Mucosa of rectum (tissue), 2 donors: ENCODE measurements at regions not wholly inside any gene's neighbourhood (a gene's known extent, or its start where the extent isn't known, plus 50 kb on each side); places are given as distances from the start of the nearest gene placed in this dataset.

Experiments used
- H3K27ac ChIP-seq, 2 donors: one replicate each; pipeline ENCODE4 v1.7.0; 2013; ENCODE audit warnings: inconsistent platforms in 2 of 2, low read depth in 2 of 2, low read length in 2 of 2
- H3K27me3 ChIP-seq, 2 donors: one replicate each; pipeline ENCODE4 v1.7.0; 2013; ENCODE audit warnings: low read length in 2 of 2; ENCODE audit not compliant: control insufficient read depth in 2 of 2, insufficient read depth in 2 of 2
- H3K36me3 ChIP-seq, 2 donors: one replicate each; pipeline ENCODE4 v1.7.0; 2013; ENCODE audit warnings: low read length in 2 of 2; ENCODE audit not compliant: control insufficient read depth in 2 of 2, insufficient read depth in 2 of 2
- H3K4me1 ChIP-seq, 2 donors: one replicate each; pipeline ENCODE4 v1.7.0; 2013; ENCODE audit warnings: low read length in 2 of 2, mild to moderate bottlenecking in 1 of 2; ENCODE audit not compliant: control insufficient read depth in 2 of 2, insufficient read depth in 2 of 2
- H3K4me3 ChIP-seq, 2 donors: one replicate each; pipeline ENCODE4 v1.7.0; 2013; ENCODE audit warnings: low read length in 2 of 2
- H3K9ac ChIP-seq, 2 donors: one replicate each; pipeline ENCODE4 v1.7.0; 2013; ENCODE audit warnings: low read length in 2 of 2, low read depth in 1 of 2, mild to moderate bottlenecking in 1 of 2
- H3K9me3 ChIP-seq, 2 donors: one replicate each; pipeline ENCODE4 v1.7.0; 2013; ENCODE audit warnings: low read length in 2 of 2; ENCODE audit not compliant: control insufficient read depth in 2 of 2
- donor health status: healthy.
- donor health status: Normal muscosa, but diverticular disease.

GRCh38 chr2:128501700-128502099, 183.0 kb upstream of the HS6ST1 start:
- Histone ChIP-seq H3K9ac (no peak overlapping the region), H3K27me3 (no peaks in the 10 kb centered on the region), H3K36me3 (no peaks in the 10 kb centered on the region), H3K27ac (no peak overlapping the region), H3K4me3 (no peak overlapping the region), H3K4me1 (no peaks in the 10 kb centered on the region), H3K9me3 (no peaks in the 10 kb centered on the region)

GRCh38 chr2:128502200-128502599, 183.5 kb upstream of the HS6ST1 start:
- Histone ChIP-seq H3K9me3 (no peaks in the 10 kb centered on the region), H3K9ac (no peak overlapping the region), H3K4me1 (no peaks in the 10 kb centered on the region), H3K27me3 (no peaks in the 10 kb centered on the region), H3K4me3 (no peak overlapping the region), H3K36me3 (no peaks in the 10 kb centered on the region), H3K27ac (no peak overlapping the region)

GRCh38 chr2:128502638-128503246, 184.1 kb upstream of the HS6ST1 start:
- H3K27ac ChIP-seq, result no peak overlapping the region
- H3K4me1 ChIP-seq, result no peaks in the 10 kb centered on the region
- no peak overlapping the region for H3K4me3 ChIP-seq
- no peaks in the 10 kb centered on the region for H3K27me3 ChIP-seq
- no peaks in the 10 kb centered on the region for H3K36me3 ChIP-seq
- H3K9ac ChIP-seq, result no peak overlapping the region
- no peaks in the 10 kb centered on the region for H3K9me3 ChIP-seq

GRCh38 chr2:128503399-128504245, 185.0 kb upstream of the HS6ST1 start:
- Histone ChIP-seq H3K4me1 (no peaks in the 10 kb centered on the region), H3K9me3 (no peaks in the 10 kb centered on the region), H3K9ac (no peak overlapping the region), H3K27ac (no peak overlapping the region), H3K4me3 (no peak overlapping the region), H3K36me3 (no peaks in the 10 kb centered on the region), H3K27me3 (no peaks in the 10 kb centered on the region)

- Histone ChIP-seq H3K9ac (no peak overlapping the region), H3K4me1 (no peaks in the 10 kb centered on the region), H3K36me3 (no peaks in the 10 kb centered on the region), H3K27me3 (no peaks in the 10 kb centered on the region), H3K9me3 (no peaks in the 10 kb centered on the region), H3K4me3 (no peak overlapping the region), H3K27ac (no peak overlapping the region)
Observed at GRCh38 chr2:128504246-128505149, 185.8 kb upstream of the HS6ST1 start.

GRCh38 chr2:128505150-128505490, 186.5 kb upstream of the HS6ST1 start:
- no peaks in the 10 kb centered on the region for H3K36me3 ChIP-seq
- H3K4me1 ChIP-seq, result no peaks in the 10 kb centered on the region
- no peak overlapping the region for H3K4me3 ChIP-seq
- H3K9ac ChIP-seq, result no peak overlapping the region
- no peaks in the 10 kb centered on the region for H3K27me3 ChIP-seq
- H3K27ac ChIP-seq, result no peak overlapping the region
- H3K9me3 ChIP-seq, result no peaks in the 10 kb centered on the region

GRCh38 chr2:128505575-128506526, 187.2 kb upstream of the HS6ST1 start:
- H3K36me3 ChIP-seq, result no peaks in the 10 kb centered on the region
- no peaks in the 10 kb centered on the region for H3K4me1 ChIP-seq
- H3K27ac ChIP-seq, result no peak overlapping the region
- no peaks in the 10 kb centered on the region for H3K9me3 ChIP-seq
- no peak overlapping the region for H3K4me3 ChIP-seq
- H3K9ac ChIP-seq, result no peak overlapping the region
- no peaks in the 10 kb centered on the region for H3K27me3 ChIP-seq

GRCh38 chr2:128506534-128506933, 187.9 kb upstream of the HS6ST1 start:
- no peak overlapping the region for H3K9ac ChIP-seq
- H3K9me3 ChIP-seq, result no peaks in the 10 kb centered on the region
- H3K27me3 ChIP-seq, result no peaks in the 10 kb centered on the region
- no peaks in the 10 kb centered on the region for H3K36me3 ChIP-seq
- no peaks in the 10 kb centered on the region for H3K4me1 ChIP-seq
- H3K4me3 ChIP-seq, result no peak overlapping the region
- H3K27ac ChIP-seq, result no peak overlapping the region

GRCh38 chr2:128510701-128511397, 192.2 kb upstream of the HS6ST1 start:
- no peaks in the 10 kb centered on the region for H3K9me3 ChIP-seq
- H3K9ac ChIP-seq, result no peak overlapping the region
- no peaks in the 10 kb centered on the region for H3K36me3 ChIP-seq
- H3K27me3 ChIP-seq, result no peaks in the 10 kb centered on the region
- no peak overlapping the region for H3K4me3 ChIP-seq
- H3K4me1 ChIP-seq, result no peaks in the 10 kb centered on the region
- H3K27ac ChIP-seq, result no peak overlapping the region
